Superior temporal gyrus (tissue), 1 donor: ENCODE measurements at regions not wholly inside any gene's neighbourhood (a gene's known extent, or its start where the extent isn't known, plus 50 kb on each side); places are given as distances from the start of the nearest gene placed in this dataset.

Experiments
- DNase-seq: peaks from one replicate; pipeline ENCODE4 v3.0.0-alpha.2; 2016; ENCODE audit errors: extremely low spot score

DNA sequence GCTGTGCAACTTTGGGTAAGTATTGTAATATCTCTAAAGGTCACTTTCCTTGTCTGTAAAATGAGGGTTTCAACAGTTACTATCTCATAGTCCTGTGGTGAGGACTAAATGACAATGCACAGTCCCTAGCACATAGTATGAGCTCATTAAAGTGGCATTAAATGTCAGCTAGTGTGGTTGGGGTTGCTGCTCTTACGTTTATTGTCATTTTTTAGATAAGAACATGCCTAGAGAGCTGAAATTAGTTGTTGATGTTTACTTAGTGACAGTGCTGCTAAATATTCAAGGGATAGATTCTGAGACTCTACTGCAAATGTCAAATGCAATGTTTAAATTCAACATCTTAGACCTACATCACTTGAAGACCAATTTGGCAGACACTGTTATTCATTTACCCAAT lies 356.1 kb upstream of the ETAA1 start:
- no peak for DNase-seq

DNA sequence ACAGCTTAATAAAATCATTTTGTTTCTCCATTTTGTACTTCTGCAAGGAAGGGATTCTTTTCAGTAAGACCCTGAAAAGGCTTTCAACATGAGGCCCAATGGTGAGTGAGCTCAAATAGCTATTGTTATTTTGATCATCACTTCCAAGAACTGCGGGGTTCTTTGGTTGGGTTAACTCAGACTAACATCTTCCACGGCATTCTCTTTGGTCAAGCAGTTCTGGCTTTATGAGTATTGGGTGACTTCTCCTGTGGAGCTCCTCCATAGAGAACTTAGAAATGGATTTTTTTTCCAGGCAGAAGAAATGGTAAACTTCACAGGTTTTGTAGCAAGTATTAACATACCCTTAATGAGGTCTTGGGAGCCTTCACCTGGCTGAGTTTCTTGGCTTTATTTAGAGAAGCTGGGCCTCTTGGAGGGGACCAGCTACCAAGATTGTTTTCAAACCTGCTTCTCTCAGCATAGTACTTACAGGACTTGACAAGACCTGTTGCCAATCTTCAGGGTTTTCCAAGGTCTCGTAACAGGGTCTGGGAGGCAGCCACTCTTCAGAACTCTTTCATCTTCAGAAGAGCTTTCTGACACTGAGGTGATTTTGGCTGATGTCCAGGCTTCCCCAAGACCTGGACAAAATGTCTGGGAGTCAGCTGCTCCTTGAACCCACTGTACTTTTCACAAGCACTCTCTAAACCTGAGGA lies 353.2 kb upstream of the ETAA1 start:
- no peak for DNase-seq

DNA sequence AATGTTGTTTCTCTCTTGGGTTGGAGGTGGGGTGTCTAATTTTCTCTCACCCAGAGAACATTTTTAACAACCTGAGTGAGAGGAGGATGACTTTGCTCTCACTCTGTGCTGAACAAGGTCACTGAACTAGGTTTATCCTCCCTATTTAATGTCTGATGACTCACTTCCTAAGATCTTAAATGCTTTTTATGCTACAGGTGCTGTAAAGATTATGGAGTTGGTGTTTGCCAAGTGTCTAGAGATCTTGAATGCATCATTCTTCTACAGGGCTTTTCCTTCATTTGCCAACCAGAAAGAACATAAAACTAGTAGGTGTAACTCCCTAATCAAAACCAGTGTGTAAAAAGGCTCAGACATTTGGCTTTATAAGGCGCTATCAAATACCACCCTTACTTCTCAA lies 350.5 kb upstream of the ETAA1 start:
- DNase-seq, result no peak

DNA sequence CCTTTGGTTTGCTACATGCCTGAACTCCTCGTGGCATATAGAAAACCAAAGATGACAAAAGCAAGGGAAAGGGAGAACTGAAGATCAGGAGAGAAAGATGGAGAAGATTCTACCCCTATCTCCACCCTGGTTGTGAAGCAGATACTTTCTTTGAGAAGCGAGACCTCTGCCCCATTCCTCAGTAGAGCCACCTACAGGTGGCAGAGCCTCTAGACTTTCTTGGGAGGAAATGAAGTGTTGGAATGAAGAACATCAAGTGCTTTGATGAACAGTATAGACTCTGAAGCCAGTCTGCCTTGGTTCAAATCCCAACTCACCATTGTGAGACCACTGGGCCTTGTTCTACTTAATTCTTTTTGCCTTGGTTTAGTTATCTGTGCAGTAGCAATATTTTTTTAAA lies 348.8 kb upstream of the ETAA1 start:
- no peak for DNase-seq

DNA sequence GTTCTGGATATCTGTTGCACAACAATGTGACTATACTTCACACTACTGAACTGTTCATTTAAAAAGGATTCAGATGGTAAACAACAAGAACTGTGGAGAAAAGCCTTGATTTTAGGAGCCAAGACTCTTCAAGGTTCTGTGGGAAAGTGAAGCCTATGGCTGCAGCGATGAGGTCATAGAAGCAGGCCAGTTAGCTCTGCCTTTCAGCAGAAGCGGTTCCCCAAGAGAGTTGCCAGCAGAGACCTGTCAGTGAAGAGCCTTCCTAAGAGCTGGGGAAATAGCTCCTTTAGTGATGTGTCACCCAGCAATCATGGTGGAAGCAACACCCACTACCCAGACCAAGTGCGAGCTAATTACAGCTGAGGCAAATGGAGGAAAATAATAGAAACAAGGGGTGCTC lies 346.5 kb upstream of the ETAA1 start:
- DNase-seq, result no peak

DNA sequence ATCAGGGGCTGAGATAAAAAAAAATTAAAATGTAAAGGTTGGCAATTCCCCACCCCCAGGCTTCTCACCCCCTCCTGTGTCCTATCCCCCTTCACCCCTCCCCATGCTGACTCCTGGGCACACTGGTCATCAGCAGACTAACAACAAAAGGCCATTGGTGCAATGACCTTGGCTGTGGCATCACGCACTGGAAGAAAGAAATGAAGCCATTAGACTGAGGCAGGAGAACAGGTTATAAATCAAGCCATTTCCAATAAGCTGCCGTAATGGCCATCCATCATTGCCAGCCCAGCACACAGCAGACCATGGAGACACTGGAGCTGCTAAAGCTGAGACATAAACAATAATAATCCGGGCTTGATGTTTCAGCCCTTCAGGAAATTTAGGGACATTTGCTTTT lies 342.4 kb upstream of the ETAA1 start:
- DNase-seq, result no peak

DNA sequence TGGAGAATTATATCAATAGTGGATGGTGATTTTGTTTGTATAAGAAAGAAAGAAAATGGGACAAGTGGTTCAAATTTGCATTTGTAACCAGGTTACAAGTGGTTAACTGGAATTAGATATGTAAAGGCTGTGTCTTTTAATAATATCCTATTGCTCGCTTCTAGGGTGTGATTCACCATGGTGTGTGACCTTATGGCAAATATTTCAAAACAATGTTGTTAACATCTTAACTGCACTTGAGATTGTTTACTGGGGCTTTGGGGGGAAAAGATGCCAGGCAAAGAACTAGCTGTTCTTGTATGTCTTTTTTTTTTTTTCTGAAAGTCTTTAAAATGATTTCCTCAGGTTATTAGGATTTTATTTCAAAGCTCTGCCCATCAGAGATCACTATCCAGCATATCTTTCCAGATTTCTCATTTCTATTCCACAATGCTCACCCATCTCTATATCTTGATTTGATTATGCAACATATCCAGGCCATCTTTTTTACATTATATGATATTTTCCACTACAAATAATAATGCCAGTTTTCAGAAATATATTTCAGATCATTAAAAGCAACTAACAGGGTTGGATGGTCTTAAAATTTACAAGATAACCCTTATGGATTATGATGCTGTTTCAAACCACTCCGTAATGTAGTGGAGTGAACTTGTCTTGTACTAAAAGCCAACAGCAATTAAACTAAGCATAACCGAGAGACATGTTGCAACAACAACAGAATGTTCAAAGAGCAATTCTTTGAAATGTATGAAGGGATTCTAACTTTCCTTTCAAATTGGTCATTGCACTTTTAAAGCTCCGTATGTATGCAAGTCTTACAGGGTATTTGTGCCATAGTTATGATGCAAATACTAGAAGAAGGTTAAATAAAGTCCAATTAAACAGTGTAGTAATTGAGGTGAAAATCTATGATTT lies 341.5 kb upstream of the ETAA1 start:
- DNase-seq, result no peak

DNA sequence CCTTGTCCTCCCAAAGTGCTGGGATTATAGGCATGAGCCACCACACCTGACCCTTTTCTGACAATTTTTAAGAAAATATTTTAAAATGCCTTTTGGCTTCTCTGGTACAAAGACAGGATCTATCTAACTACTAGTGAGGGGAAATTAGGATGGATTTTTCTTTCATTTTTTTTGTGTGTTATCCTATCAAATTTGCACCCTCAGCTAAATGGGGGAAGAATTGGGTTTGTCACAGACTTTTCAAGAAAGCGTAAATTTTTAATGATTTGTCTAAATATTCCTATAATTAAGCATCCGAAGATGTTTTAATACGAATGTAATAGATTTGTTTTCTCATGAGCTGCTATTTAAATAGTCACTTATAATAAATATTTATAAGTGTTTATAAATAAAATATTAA lies 340.0 kb upstream of the ETAA1 start:
- DNase-seq, result no peak

DNA sequence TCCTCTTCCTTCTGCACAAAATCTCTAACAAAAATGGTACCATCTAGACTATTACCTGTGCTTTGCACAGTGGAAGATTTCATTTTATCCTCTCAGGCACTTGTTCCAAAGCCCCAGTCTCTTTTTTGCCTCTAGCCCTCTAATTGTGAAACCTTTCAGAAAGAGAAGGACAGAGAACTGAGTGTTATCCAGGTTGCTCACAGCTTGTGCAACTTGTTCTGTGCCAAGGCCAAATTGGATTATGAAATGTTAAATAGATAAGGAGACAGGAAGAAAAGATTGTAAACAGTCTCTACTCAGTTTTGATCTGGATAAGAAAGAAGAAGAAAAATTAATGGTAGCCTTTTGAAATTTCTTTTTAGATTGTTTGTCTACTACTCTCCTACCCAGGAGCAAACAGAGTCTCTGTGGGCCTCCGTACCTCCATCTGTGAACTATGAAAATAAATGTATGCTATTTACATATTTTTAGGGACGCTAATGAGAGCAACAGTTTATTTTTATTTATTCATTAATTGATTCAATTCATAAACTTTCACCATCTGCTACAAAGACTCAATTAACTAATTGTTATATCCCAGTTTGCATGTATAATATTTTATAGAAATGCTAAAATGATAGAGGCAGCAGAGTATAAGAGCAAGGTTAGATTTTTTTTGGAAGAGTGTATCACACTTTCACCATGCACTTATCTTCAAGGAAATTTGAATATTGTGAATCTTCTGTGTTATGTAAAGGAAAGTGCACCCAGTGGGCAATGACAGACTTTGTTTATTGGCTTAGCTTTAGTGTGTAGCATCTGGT lies 339.0 kb upstream of the ETAA1 start:
- DNase-seq, result no peak

DNA sequence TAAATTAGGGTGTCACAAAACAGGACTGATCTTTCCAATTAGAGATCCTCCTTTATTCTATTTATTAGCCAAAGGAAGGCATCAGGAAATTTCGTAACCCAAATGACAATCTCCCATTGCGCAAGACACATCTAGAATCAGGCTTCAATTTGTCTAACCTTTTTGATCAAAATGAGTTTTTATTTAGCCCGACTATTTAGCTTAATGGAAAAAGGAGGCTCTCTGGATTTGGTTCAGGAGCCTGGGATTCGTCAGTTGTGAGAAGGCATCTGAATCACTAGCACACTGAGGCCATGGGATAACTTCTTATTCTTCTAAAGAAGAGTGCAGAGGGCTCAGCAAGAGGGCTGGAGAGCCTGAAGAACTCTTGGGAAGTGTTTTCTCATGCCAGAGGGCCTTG lies 332.1 kb upstream of the ETAA1 start:
- DNase-seq, result no peak

DNA sequence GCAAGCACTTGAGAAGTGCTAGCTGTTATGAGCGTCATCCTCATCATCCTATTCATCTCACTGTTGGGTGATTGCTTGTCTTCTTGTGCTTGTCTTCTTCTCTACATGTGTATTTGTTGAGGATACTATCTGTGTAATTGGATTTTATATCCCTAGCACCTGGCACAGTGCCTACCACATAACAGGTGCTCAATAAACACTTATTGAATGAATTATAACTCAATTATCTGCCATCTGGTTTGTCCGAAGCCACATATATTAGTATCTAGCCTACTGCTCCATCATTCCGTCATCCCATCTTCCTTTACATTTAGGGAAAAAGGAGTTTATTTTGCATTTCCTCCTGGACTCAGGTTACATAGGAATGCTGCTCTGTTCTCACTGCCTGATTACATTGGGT lies 330.4 kb upstream of the ETAA1 start:
- DNase-seq, result no peak

DNA sequence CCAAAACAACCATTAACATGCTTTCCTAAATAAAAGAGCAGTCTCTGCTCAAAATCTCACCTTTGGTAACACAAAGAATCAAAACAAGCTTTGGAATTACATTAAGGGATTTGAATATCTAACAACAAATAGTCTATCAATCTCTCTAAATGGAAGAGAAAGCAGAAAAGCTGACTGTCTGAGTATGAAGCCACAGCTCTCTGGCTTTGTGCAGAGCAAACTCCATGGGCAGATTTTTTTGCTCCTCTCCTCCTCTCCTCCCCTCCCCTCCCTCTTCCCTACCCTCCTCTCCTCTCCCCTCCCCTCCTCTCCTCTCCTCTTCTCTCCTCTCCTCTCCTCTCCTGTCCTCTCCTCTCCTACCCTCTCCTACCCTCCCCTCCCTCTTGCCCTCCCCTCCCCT lies 329.5 kb upstream of the ETAA1 start:
- DNase-seq, result no peak

DNA sequence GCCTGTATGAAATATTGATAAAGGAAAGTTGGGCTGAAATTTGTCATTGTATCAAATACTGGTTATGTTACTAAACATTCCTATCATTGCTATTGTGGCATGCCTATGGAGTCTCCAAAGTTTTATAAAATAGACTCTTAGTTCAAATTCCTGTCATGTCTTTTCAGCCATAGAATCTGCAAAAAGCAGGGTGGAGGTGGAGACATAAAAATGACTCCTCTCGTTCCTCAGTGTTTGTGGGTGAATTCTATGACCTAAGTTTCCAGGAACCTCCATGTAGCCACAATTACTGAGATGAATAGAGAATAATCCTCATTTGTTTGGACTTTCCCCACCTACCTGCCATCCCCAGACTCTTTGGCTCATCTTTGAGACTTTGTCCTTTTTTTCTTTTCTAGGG lies 326.3 kb upstream of the ETAA1 start:
- DNase-seq, result no peak

DNA sequence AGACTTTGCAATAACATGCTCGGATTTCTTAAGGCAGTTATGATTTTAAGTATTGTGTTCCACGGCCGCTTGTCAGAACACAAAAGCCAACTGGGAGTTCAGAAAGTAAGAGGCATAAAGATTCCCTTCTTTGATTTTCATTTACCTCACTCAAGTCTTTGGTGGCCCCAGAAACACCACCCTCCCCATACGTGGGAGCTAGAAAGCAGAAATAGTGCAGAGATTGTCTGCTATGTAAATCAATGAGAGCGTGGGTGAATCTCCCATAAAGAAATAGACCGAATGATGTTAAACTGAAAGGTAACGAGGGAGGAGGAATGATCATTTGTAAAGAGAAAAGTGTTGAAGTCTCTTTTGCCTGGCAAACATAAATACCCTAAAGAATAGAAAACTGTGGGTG lies 322.1 kb upstream of the ETAA1 start:
- DNase-seq, result no peak

DNA sequence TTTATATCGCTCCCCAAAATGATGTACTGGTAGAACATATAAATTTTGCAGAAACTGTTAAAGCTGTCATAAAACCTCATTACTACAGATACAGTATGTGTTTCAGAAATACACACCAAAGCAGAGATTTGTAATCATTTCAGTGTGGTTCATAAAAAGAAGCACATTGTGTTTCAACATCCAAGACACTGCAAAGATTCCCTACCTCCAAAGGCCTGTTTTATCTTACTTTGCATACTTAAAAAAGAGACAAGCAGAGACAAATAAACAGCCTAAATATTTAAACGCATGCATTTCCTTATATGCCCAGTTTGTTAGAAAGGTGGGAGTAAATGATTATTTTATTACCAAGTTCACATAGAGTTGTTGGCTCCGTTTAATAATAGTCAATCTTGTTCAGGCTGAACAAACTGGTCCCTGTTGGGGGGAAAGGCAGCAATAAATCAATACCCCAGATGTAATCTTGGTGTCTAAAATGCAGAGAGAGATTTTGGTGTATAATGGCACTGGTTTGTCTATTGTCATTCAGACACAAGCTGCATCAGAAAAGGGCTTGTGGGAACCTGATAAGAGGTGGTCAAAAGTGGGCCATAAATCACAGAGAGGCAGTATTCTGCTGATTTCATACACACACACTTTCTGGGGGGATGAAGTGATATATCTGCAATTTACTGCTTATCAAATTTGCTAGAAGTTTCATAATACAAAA lies 321.4 kb upstream of the ETAA1 start:
- DNase-seq, result no peak

DNA sequence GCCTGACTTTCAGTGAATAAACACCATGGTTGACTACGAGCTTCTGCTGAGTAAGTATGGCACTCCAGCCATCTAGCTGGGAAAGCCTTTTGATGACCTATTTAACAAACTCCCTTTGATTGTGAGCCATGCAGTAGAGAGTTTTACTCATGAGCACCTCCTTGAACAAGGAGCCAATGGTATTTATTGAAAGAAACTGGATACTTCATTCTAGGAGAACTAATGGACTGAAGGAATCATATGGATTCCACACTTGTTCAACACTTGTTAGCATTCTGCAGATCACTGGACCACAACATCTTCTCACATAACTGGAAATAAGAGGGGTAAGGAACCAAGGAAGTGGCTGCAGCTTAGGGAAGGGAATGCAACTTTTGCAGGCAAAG lies 320.9 kb upstream of the ETAA1 start:
- DNase-seq, result no peak

DNA sequence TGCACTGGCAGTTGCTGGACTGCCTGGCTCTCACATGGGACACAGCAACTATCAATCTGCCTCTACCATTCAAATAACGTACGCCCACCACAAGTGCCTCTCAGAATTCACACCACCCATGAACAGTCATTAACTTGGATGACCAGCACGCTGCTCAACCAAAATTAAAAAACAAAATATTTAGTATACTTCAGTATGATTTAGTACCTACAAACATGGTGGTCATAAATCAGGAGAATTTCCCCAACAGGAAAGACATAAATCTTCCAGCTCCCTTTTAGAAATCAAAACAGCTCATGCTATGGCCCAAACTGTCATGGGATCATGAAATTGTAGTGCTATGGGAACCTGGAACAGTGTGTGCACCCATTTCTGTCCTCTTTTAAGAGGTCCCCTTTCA lies 317.4 kb upstream of the ETAA1 start:
- DNase-seq, result no peak

DNA sequence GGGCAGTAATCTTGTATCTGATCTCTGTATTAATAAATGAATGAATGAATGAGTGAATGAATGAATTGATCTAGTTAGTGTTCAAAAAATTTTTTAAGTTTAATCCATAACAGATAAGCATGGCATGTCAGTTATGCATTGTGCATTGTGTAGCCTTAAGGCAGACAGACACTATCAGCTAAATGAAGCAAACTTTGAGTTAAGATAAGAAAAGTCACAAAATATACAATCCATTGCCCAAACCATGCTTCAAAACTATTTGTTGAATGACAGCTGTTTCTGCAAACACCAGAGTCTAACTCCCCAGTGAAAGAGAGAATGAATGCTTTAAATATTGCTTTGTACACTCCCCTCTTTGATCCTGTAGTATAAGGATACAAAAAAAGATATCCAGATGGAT lies 314.3 kb upstream of the ETAA1 start:
- DNase-seq, result no peak

DNA sequence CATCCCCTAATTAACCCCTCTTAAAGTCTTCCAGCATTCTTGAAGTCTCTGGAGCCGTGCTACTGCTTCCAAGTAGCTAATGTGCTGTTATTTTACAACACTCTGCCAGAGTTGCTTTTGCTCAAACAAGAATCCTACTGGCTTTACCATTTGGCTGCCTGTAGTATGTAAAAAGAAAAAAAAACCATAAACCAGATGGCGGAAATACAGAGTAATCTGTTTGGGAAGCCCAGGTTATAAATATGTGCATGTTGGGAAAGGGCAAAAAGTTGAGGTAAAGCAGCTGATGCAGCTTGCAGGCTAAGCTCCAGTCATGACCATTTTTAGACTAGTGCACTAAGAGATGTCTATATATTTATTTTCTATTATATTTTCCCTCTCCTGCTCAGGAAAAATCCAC lies 313.2 kb upstream of the ETAA1 start:
- DNase-seq, result no peak

DNA sequence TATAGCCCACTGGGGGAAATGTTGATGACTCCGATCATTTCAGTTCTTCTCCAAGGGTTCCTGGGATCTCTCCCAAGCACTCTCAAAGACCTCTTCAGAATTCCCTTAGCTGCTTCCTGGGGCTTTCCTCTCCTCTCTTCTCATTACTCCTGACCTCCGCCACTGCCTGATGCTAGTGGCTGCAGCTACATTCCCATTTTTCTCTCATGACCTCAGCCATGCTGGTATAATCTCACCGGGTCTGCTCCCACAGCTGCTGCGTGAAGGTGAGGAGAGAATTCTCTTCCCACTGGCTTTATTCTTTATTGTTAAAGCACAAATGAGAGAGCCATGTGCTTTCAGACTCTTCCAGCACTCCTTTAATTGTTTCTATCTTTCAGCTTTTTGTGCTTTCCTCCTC lies 312.0 kb upstream of the ETAA1 start:
- no peak for DNase-seq

DNA sequence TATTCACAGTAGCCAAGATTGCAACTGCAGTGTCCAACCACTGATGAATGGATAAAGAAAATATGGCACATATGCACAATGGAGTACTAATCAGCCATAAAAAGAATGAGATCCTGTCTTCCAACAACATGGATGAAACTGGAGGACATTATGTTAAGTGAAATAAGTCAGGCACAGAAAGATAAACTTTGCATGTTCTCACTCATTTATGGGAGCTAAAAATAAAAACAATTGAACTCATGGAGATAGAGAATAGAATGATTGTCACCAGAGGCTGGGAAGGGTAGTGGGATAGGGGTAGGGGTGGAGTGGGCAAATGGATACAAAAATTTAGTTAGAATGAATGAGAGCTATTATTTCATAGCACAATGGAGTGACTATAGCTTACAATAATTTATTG lies 305.5 kb upstream of the ETAA1 start:
- no peak for DNase-seq

DNA sequence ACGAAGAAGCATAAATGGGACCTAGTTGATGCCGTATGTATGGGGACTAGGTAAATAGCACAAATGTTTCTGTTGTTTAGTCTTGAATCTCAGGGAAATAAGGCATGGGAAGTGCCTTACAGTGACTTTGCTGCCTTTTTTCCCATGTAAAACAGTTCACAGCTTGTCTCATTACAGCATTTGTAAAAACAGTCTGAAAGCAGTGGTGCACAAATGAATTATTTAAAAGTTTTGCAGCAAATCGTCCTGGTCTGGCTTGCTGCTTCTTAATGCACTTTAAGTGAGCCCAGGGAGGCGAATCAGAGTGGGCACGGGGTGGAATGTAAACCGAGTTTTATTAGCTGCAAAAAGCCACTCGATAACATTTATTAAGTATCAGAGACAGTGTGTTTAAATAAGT lies 302.0 kb upstream of the ETAA1 start:
- no peak for DNase-seq
